ENCODE measurements at regions not wholly inside any gene's neighbourhood (a gene's known extent, or its start where the extent isn't known, plus 50 kb on each side); places are given as distances from the start of the nearest gene placed in this dataset.

DNA sequence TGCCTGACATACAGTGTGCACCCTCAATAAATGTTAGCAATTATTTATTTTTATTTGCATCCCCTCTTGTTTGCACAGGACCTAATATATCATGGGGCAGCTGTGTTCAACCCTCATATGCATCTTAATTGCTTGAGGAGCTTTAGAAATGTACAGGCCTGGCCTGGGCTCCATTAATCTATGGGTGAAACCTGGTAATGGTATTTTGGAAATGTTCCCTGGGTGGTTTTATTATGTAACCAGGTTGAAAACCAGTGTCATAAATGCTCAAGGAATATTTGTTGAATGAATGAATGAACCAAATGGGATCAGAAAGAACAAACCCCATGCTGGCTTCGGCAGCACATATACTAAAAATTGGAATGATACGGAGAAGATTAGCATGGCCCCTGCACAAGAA, 84.0 kb upstream of the PICALM start:
- TF ChIP-seq CTCF (IDR thresholded peaks at IDR 0.05) (no peak), EZH2 (IDR thresholded peaks at IDR 0.05) (no peak)

All from neural progenitor cell (in vitro differentiated cells).